HG03097 (cell line): ENCODE measurements at regions not wholly inside any gene's neighbourhood (a gene's known extent, or its start where the extent isn't known, plus 50 kb on each side); places are given as distances from the start of the nearest gene placed in this dataset.

ENCODE experiments used
- ATAC-seq: cut with Tn5 transposase; IDR thresholded peaks from one replicate; pipeline ENCODE4 v1.9.1; 2021; ENCODE audit not compliant: unreplicated experiment, low FRiP score

DNA sequence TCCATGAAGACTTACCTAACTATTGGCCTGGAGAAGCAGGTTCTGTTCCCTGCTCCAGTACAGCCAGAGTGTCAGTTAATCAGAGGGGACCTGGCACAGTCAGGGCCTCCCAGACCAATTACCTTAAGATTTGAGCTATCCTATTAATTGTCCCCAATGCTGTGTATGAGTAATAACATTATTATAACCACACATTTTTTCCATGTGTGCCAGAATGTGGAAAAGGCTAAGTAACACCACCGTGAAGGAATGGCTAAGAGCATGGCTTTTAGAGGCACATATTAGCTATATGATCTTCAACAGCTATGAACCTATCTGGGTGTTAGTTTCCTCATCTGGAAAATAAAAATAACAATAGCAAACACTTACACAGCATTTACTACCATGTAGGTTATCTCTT is 111.1 kb upstream of the RAP1B start:
- no peak for ATAC-seq

DNA sequence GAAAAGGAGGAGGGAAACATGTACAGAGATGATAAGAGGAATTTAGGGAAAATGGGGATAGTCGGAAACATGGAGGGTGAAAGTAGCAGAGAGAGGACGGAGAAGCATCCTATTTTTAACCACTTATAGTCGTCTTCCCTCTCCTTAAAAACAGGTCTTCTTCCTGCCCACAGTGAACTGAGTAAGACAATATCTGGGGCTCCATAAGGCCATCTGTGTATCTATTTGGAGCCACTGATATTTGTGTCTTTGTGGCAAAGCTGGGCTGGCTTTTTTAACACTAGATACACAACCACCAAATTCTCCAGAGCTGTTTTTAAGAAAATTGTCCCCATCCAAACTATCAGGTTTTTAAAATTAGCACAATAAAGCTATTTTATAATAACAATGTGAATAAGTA is 109.5 kb upstream of the RAP1B start:
- no peak for ATAC-seq

DNA sequence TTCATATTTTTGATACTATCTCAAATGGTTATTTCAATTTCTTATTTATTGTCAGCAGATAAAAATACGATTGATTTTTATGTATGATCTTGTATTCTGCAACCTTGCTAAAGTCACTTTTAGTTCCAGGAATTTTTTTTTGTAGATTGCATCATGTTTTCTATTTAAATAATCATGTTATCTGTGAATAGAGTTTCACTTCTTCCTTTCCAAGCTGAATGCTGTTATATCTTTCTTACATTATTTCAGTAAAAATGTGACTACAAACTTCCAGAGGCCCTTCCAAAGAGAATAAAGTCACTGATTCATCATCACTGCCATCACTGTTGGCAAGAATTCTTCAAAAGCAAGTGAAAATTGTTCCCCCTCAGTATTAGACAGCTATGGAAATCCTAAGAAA is 104.7 kb upstream of the RAP1B start:
- ATAC-seq: no peak

- ATAC-seq: no peak
Measured at GRCh38 chr12:68506619-68507018, 104.1 kb upstream of the RAP1B start.

- no peak for ATAC-seq
Measured at GRCh38 chr12:68507657-68508056, 103.0 kb upstream of the RAP1B start.

DNA sequence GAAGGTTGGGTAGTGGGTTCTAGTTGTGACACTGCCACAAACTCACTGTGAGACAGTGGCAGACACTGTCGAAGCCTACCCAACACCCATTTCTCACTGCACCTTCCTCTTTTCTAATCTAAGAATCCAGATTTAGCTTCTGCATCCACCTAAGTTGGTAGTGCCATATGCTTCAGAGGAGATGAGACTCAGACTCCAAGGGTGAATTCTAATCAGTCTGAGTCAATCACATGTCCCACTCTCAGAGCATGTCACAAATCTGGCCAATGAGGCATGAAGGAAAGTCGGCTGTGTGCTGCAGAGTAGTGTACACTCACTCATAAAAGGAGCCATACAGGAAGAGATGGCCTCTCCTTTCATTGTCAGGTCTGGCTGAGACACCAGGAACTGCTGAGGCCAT is 102.1 kb upstream of the RAP1B start:
- no peak for ATAC-seq

DNA sequence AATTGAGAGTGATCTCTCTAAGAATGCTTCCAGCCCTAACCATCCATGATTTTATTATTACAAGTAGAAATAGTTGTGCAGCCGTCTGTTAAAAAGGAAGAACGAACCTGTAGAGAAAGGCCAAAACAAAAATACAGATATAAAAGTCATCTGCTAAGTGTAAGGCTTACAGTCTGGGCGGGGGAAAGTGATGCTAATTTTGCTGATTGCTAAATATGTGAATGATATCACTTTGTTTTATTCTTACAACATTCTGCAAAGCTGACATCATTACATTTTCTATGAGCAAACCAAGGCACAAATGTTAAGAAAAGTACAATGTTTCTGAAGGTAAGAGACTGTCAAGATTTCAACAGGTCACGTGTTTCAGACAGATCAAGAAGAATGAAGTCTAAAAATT is 101.5 kb upstream of the RAP1B start:
- ATAC-seq: no peak

DNA sequence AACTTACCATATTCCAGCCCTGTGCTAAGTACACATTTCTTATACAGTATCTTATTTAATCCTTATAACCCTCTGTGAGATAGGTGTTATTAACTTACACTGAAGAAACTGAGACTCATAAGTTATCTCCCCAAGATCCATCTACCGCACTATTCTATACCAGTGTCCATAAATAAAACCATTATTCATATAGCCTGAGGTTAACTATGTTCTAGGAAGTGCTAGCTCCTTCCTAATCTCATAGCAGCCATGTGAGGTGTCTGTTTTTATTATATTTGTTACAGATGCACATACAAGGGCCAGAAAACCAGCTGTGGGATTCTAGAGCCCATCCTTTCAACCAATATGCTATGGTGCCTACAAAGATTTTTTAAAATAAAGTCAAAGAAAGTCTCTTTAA is 100.3 kb upstream of the RAP1B start:
- no peak for ATAC-seq

GRCh38 chr12:68514807-68515411 is 95.8 kb upstream of the RAP1B start:
- ATAC-seq: no peak

DNA sequence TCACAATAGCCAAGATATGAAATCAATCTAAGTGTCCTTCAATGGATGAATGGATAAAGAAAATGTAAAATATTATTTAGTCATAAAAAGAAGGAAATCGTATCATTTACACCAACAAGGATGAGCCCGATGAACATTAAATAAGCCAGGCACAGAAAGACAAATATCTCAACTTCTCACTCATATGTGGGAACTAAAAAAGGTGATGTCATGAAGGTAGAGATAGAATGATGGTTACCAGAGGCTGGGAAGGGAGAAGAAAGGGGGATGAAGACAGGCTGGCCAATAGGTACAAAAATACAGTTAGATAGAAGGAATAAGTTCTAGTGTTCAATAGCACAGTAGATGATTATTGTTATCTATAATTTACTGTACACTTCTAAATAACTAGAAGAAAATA is 94.9 kb upstream of the RAP1B start:
- ATAC-seq: no peak

- no peak for ATAC-seq
Measured at GRCh38 chr12:68521321-68521839, 89.3 kb upstream of the RAP1B start.

GRCh38 chr12:68521848-68522502 is 88.7 kb upstream of the RAP1B start:
- ATAC-seq: no peak

- ATAC-seq: no peak
Measured at GRCh38 chr12:68529466-68529865, 81.2 kb upstream of the RAP1B start.

DNA sequence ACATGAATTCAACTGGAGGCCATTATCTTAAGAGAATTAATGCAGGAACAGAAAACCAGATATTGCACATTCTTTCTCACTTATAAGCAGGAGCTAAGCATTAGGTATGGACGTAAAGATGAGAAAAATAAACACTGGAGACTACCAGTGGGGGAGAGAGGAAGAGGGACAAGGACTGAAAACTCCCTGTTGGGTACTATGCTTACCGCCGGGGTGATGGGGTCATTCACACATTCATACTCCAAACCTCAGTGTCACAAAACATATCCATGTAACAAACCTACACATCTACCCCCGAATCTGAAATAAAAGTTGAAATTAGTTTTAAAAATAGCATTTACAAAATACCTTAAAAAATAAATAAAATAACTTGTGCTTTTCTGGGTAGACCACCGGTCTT is 80.8 kb upstream of the RAP1B start:
- ATAC-seq: no peak

DNA sequence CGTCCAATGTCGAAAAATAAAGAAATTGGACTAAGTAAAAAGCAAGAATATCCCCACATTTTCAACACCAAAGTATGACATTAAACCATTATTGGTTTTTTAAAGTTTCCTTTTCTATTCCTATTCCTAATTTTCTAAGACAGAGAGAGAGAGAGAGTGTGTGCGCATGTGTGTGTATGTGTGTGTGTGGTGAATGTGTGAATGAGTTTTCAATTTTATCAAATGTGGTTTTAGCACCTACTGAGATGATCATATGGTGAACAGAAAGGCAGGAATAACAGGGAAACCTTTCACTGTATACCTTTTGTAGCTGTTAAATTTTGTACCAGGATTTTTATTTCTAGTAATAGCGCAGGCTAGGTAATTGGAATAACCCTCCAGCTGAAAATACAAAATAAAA is 80.4 kb upstream of the RAP1B start:
- ATAC-seq: no peak

DNA sequence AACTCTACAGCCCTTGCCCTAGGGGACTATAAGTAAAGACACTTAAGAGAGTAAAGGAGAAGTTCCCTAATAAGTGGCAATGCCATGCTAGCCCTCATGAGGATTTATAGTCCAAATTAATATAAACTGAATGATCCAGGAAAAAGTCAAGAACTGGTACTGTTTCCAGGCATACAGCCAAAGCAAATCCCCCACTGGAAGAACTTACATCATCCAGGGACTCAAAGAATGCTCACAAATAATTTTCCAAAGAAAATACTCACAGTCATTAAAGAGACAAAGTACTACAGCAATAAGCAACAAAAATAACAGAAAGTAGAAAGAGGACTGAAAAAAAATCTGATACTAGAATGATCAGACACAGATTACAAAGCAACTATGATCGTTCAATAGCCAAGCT is 79.7 kb upstream of the RAP1B start:
- ATAC-seq: no peak

DNA sequence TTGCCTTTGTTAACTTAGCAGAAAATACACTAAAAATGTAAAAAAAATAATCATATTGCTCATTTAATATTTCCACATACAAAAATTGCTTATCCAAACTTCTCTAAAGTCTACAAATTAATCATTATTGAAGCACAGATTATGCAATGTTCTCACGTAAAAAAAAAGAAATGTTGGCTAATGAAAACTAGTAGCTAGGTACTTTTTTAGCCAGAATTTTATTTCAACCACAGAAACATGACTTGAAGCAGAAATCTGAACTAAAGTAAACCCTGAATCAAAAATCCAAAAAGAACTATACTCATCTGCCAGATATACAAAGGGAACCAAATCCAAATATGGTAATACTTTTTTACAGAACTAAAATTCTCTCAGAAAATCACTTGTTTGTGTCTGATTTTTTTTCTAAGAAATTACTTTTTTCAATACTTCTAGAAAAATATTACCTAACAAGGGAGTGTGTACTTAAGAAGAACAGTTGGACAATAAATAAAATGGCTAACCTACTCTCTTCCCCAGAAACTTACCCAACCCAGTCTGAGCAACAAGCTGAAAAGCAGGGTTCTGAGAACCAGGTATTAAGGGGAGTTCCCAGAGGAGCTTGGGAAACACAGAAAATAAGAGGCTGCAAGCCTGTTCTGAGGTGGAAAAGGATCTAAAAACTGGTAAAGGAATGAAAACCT is 78.4 kb upstream of the RAP1B start:
- no peak for ATAC-seq

DNA sequence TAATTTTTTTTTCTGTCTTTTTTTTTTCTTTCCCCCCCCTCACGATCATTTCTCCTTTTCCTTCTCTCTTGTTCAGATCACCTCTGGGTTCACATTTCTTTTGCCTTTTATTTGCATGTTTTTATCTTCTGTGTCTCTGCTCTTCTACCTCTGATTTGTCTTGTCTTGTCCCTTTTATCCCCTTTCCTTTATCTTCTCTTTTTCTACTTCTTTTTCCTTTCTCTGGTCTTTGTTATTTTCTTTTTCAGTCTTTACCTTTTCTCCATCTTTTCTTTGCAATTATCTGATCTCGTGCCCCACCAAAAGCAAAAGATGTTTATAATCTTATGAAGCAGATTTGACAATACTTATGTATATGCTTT is 77.8 kb upstream of the RAP1B start:
- ATAC-seq: no peak

DNA sequence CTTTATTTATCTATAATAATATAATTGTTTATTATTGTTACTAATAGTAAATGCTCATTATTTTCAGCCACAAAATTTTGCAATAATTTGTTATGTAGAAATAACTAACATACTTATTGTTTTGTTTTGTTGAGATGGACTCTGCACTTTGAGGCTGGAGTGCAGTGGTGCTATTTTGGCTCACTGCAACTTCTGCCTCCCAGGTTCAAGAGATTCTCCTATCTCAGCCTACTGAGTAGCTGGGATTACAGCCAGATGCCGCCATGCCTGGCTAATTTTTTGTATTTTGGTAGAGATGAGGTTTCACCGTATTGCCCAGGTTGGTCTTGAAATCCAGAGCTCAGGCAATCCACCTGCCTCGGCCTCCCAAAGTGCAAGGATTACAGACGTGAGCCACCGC is 76.6 kb upstream of the RAP1B start:
- ATAC-seq: no peak

DNA sequence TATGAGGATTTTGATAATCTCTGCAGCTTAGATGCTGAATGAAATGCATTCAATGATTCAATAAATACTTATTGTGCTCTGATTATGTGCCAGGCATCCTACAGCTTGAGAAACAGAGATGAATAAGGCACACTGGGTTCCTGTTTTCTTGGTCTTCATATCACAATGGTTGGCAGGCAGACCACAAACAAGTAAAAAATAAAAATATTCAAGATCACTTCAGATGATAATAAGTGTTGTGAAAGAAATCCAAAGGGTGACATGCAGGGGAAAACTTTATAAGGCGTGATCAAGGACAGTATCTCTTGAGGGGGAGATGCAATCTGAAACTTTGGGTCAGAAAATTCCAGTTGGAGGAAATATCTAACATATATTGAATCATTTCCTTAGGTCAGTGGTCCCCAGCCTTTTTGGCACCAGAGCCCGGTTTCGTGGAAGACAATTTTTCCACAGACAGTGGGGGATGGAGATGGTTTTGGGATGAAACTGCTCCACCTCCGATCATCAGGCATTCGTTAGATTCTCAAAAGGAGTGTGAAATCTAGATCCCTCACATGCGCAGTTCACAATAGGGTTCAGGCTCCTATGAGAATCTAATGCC is 73.7 kb upstream of the RAP1B start:
- ATAC-seq: no peak

DNA sequence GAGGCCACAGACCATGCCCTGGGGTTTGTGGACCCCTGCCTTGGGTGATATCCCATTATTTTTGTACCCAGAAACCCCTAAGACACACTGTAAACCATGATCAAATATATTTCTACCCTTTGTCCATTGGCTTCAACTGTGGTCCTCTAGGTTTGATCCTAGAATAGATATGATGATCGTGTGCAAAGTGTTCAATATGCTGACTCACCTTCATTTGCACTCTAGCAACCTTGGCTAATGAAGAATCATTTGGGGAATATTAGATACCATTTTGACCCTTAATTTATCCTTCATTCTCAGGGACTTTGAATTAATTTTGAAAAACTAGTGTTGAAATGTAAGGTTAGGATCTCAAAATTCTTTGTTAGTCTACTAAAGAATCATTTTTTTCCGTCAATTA is 73.1 kb upstream of the RAP1B start:
- no peak for ATAC-seq
